ENCODE measurements at regions not wholly inside any gene's neighbourhood (a gene's known extent, or its start where the extent isn't known, plus 50 kb on each side); places are given as distances from the start of the nearest gene placed in this dataset.

- TF ChIP-seq ELK1 (IDR thresholded peaks at IDR 0.05; ENCODE audit: low read depth, low read length): no peak
- TF ChIP-seq MXI1 (IDR thresholded peaks at IDR 0.05; ENCODE audit: low read depth, low read length): no peak
- TF ChIP-seq KAT2A (conservative IDR thresholded peaks at IDR 0.05; ENCODE audit: control insufficient read depth, low read depth, low read length): no peak
- no peak for TF ChIP-seq LARP7 (IDR thresholded peaks at IDR 0.05)
- no peak for TF ChIP-seq PBX3 (IDR thresholded peaks at IDR 0.05; ENCODE audit: insufficient replicate concordance, low read depth, low read length)
- no peak for TF ChIP-seq EED (IDR thresholded peaks at IDR 0.05; ENCODE audit: low read depth)
- no peak for TF ChIP-seq POLR2AphosphoS2 (IDR thresholded peaks at IDR 0.05; ENCODE audit: low read depth, low read length)
- no peak for TF ChIP-seq ZZZ3 (IDR thresholded peaks at IDR 0.05; ENCODE audit: control insufficient read depth, insufficient read length, low read depth)
- no peak for TF ChIP-seq HDAC2 (IDR thresholded peaks at IDR 0.05)
- no peak for TF ChIP-seq RFX5 (IDR thresholded peaks at IDR 0.05; ENCODE audit: low read depth, low read length)
- TF ChIP-seq HCFC1 (IDR thresholded peaks at IDR 0.05; ENCODE audit: low read length): no peak
- no peak for TF ChIP-seq ZNF274 (IDR thresholded peaks at IDR 0.05; ENCODE audit: insufficient read depth, insufficient read length)
- TF ChIP-seq EZH2 (IDR thresholded peaks at IDR 0.05; ENCODE audit: borderline replicate concordance, control insufficient read depth, low read depth, low read length): no peak
- 0 out of 2 replicates have a peak, but pooled peaks have one; percentile 14 for TF ChIP-seq MTA2 (IDR thresholded peaks at IDR 0.05; ENCODE audit: low read depth)
- TF ChIP-seq SMAD5 (IDR thresholded peaks at IDR 0.05; ENCODE audit: low read depth): no peak
- TF ChIP-seq ASH2L (IDR thresholded peaks at IDR 0.05; ENCODE audit: borderline replicate concordance, low read depth): no peak
- TF ChIP-seq SUZ12 (IDR thresholded peaks at IDR 0.05; ENCODE audit: unreplicated experiment): no peak
- TF ChIP-seq ZBTB11 (CRISPR knock-in tag; IDR thresholded peaks at IDR 0.05): no peak
- no peak for TF ChIP-seq SREBF2 (IDR thresholded peaks at IDR 0.05; ENCODE audit: low read length)
- TF ChIP-seq BCLAF1 (IDR thresholded peaks at IDR 0.05): no peak
- no peak for TF ChIP-seq SIN3A (IDR thresholded peaks at IDR 0.05; ENCODE audit: low read depth, low read length)
- no peak for TF ChIP-seq IRF4 (IDR thresholded peaks at IDR 0.05; ENCODE audit: low read depth, low read length)
- 0 out of 2 replicates have a peak, but pooled peaks have one; percentile 9 for TF ChIP-seq NFIC (IDR thresholded peaks at IDR 0.05; ENCODE audit: low read depth, low read length)
- TF ChIP-seq BCL11A (IDR thresholded peaks at IDR 0.05; ENCODE audit: low read depth, low read length): no peak; the same call in 1 of the 2 replicates
- TF ChIP-seq CBFB (IDR thresholded peaks at IDR 0.05; ENCODE audit: low read depth): no peak
- 0 out of 2 replicates have a peak, but pooled peaks have one; percentile 62 for TF ChIP-seq MEF2A (IDR thresholded peaks at IDR 0.05; ENCODE audit: insufficient read depth, low read depth, low read length)
Observed at GRCh38 chr3:102036472-102036871, 187.2 kb downstream of the NFKBIZ start (continued).
